GM19467 (cell line): ENCODE measurements at regions not wholly inside any gene's neighbourhood (a gene's known extent, or its start where the extent isn't known, plus 50 kb on each side); places are given as distances from the start of the nearest gene placed in this dataset.

Source experiments
- ATAC-seq: cut with Tn5 transposase; IDR thresholded peaks from one replicate; pipeline ENCODE4 v1.9.1; 2021; ENCODE audit warnings: mild to moderate bottlenecking, moderate library complexity; ENCODE audit not compliant: unreplicated experiment

DNA sequence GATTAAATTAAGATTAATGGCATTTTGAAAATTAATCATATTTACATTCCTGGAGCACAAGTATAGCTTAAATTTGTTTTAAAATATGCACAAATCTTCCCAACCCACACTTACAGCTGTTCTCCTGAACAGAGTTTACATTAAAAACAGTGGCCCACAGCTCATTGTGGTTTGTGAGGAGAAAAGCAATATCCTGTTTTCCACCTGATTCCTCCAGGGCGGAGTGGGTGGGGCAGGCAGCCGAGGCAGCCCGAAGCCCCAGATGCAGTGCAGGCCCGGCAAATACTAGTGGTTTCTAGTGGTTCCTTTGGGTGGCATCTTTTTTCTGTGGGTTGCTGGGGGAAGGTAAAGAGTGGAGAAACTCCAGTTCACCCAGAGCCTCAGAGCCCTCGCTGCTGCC is 280.8 kb downstream of the ARHGAP12 start:
- no peak for ATAC-seq

DNA sequence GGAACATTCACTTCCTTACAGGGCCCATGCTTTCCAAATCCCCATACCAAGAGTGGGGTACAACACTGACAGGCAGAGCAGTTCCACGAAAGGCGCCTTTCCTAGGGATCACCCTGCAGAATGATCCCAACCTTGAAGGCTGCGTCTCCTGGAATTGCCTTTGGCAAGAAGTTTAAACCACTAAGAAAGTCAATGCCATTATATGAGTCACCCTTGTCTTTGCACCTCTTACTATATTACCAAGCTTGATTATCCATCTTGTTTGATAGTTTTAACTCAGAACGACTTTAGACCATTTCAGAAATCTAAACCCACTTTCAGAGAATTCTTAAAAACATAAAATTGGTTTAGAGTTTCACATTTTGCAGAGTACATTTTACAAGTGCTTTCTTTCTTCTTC is 282.1 kb downstream of the ARHGAP12 start:
- ATAC-seq: no peak

GRCh38 chr10:31645786-31646185 is 282.8 kb downstream of the ARHGAP12 start:
- ATAC-seq: no peak

- no peak for ATAC-seq
Observed at GRCh38 chr10:31644931-31645633, 283.5 kb downstream of the ARHGAP12 start.

DNA sequence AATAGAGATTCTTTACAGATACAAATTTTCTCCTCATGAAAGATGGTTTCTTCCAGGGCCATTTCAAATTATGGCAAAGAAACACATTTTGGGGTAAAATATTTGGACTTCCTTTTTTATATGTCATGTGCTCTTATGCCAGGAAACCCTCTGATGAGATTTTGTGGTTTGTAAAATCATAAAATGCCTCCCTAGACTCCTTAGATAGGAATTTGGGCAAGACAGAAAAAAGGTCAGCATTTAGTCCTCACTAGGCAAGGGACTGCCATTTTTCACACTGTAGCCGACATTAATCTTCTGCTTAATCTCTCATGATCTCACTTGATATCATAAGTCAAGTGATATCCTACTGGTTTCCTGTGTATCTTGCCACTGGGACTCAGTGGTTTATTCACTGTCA is 286.4 kb downstream of the ARHGAP12 start:
- no peak for ATAC-seq

- no peak for ATAC-seq
Observed at GRCh38 chr10:31635415-31636065, 293.1 kb downstream of the ARHGAP12 start.

- ATAC-seq: no peak
Observed at GRCh38 chr10:31635009-31635408, 293.6 kb downstream of the ARHGAP12 start.

- ATAC-seq: no peak
Observed at GRCh38 chr10:31630861-31631567, 297.6 kb downstream of the ARHGAP12 start.

DNA sequence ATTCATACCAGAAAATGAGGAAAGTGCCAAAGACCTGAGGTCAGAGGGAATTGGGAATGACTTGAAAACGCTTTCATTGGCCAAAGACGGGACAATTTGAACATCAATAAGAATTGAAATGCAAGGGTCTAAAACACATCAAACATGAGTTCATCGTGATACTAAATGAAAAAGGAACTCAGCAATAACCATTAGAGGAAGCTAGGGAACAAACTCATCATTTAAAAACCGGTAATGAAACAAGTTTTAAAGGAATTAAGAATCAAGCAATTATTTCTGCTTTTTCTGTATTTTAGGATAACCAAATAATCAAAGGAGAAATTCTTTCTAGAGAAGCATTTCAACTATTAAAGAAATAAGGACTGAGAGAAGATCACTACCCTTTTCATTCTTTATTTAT is 303.1 kb downstream of the ARHGAP12 start:
- ATAC-seq: no peak

DNA sequence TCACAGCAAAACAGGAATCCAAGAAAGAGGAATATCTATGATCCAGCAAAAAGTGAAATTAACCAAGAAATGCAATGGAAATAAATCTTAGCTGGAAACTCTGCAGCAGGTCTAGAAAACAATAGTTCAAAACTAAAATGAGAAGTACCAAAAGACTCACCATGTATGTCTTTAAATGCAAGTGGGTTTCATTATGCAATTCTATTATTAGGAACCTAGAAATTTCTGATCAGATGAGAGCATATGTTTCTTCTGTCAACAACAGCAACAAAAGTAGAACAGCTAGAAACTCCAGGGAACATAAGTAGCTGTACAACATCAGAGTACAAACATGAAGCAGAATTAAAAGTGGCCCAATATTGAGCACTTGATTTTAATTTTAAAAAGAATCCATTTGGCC is 304.0 kb downstream of the ARHGAP12 start:
- ATAC-seq: no peak

DNA sequence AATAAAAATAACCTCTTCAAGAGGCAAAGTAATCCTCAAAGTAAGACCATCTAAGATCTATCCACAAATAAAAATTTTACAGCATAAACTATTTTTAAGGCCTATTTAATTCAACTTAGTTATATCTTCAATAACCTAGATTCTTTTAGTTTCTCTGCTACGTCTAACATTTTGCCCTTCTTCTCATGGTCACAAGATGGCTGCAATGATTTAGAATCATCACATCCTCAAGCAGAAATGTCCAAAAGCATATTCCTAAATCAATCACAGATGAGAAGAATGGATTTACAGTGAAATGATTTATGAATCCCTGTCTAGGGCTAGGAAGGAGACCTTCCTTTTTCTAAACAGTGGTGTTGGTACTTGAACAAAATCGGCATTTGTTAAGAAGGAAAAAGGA is 304.7 kb downstream of the ARHGAP12 start:
- ATAC-seq: no peak

- ATAC-seq: no peak
Observed at GRCh38 chr10:31623466-31623865, 304.4 kb downstream of the ZEB1 start.

DNA sequence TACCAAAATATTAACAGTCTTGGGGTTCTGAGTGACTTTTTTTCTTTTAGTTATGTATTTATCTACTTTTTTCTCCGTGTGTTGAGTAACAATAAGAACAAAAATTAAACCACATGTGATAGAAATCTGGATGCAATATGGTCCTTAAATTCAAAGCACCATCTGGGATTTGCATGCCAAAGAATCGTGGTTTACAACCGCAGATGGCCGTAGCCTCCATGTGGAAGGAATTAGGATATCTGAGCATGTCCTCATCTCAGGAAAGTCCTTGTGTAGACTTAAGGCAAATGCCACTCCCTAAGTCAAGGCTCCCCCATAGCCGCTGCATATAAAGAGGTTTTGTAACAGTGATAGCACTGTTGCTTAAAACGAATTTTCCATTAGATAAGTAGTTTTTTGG is 304.0 kb downstream of the ZEB1 start:
- ATAC-seq: no peak

GRCh38 chr10:31621733-31622132 is 302.7 kb downstream of the ZEB1 start:
- ATAC-seq: no peak

DNA sequence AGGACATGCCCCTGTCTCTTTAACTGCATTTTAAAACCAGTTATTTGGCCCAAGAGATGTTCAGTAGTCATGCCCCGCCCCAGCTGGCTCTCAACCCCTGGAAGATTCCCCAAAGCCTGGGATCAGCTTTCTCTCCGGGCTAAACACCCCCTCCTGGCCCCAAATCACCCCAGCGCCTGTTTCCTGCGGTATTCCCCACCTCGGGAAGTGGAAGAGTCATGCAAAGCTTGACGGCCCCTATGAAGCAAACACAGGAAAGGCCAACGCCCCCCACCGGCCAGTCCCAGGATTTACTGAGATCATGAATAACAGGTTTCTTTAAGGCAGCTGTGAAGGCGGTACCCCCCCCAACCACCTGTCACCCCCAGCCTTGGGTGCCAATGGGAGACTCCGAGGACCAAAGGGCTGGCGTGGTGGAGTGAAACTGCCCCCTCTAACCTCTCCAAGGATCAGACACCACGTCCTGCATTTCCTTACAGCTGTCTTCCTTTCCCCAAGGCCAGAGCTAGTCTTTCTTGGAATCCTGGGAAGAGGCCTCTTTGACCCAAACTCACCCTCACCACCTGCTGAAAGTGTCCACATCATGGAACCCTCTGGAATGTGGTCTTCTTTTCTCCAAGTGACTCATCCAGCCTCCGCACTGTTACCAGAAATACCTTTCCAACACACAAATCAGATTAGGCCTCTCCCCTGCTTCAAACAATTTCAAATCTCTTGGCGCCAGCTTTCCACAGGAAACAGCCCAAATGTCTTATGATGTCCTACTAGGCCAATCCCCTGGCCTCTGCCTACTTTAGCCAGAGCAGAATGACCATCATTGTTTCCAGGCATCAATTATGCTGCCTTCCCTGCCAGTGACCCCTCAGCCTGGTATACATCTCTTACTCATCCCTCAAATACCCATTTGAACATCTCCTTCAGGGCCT is 301.5 kb downstream of the ZEB1 start:
- ATAC-seq: no peak

- ATAC-seq: no peak
Observed at GRCh38 chr10:31619531-31620061, 300.6 kb downstream of the ZEB1 start.

GRCh38 chr10:31618541-31619291 is 299.7 kb downstream of the ZEB1 start:
- no peak for ATAC-seq

GRCh38 chr10:31617757-31618156 is 298.7 kb downstream of the ZEB1 start:
- ATAC-seq: no peak

DNA sequence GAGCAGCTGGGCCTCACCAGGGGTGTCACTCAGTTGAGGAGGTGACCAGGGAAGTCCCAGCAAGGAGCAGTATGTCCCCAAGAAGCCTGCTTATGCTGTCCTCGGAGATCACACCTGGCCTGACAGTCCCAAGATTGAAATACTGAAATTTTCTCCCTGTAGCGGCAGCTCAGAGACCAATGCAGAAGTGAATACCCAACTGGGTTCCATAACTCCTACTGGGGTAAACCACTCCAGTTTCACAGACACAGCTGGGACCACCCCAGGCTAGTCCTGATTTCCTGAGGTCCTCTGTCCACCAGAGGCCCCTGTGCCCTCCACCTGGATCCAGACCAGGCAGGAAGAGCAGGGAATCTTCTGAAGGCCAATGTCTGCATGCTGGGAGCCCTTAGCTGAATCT is 298.1 kb downstream of the ZEB1 start:
- ATAC-seq: no peak

GRCh38 chr10:31615129-31615528 is 296.1 kb downstream of the ZEB1 start:
- no peak for ATAC-seq
